Activated CD8-positive, alpha-beta memory T cell treated with anti-CD3 and anti-CD28 coated beads, Interleukin-2, amount 10 ng/mL, durations not matched to agents 7 days and 5 days (primary cell): ENCODE measurements at regions not wholly inside any gene's neighbourhood (a gene's known extent, or its start where the extent isn't known, plus 50 kb on each side); places are given as distances from the start of the nearest gene placed in this dataset.
"Not testable (repeated sequence)": the region's sequence is repeated elsewhere in the genome, so short reads cannot be mapped to it uniquely, and the experiment has no call there.

Source experiments
- ATAC-seq: fragments of 150-1000 bp; cut with Tn5 transposase; one replicate; pipeline ENCODE4 v1.10.0; 2021; ENCODE audit warnings: moderate library complexity
- CTCF ChIA-PET: fragments of 350-600 bp; sonication (Branson Sonifier 250); formaldehyde crosslinking; loops from one replicate; lab custom pipeline; 2021; ENCODE audit warnings: antibody characterized with exemption; lab: Charles Lee
- DNase-seq: peaks from one replicate; pipeline ENCODE4 v3.0.0-alpha.2; 2020
- H3K27ac Mint-ChIP-seq: one replicate; pipeline ENCODE4 v1.8.0; 2021; ENCODE audit warnings: mild to moderate bottlenecking, mixed read lengths
- H3K27me3 Mint-ChIP-seq: one replicate; pipeline ENCODE4 v1.8.0; 2021; ENCODE audit warnings: mixed read lengths
- H3K36me3 Mint-ChIP-seq: one replicate; pipeline ENCODE4 v1.8.0; 2021; ENCODE audit warnings: mild to moderate bottlenecking, mixed read lengths
- H3K4me1 Mint-ChIP-seq: one replicate; pipeline ENCODE4 v1.8.0; 2021; ENCODE audit warnings: mixed read lengths
- H3K4me3 Mint-ChIP-seq: one replicate; pipeline ENCODE4 v1.8.0; 2021; ENCODE audit warnings: mild to moderate bottlenecking, moderate library complexity, mixed read lengths
- H3K9me3 Mint-ChIP-seq: one replicate; pipeline ENCODE4 v1.8.0; 2022; ENCODE audit warnings: low read depth, mixed read lengths

- Mint-ChIP-seq H3K27me3 (no peaks in the 10 kb centered on the region), H3K4me1 (no peaks in the 10 kb centered on the region), H3K4me3 (no peak overlapping the region), H3K27ac (no peak overlapping the region), H3K9me3 (peaks cover 5% of the 10 kb centered on the region), H3K36me3 (no peaks in the 10 kb centered on the region)
- DNase-seq (no peak), ATAC-seq (no peak)
- CTCF ChIA-PET = no interaction called here
Measured at GRCh38 chr7:91749418-91749817, 131.1 kb downstream of the MTERF1 start.

GRCh38 chr7:91750091-91750490, 130.4 kb downstream of the MTERF1 start:
- CTCF ChIA-PET = no interaction called here
- Mint-ChIP-seq H3K4me1 (no peaks in the 10 kb centered on the region), H3K9me3 (peaks cover 5% of the 10 kb centered on the region), H3K27me3 (no peaks in the 10 kb centered on the region), H3K36me3 (no peaks in the 10 kb centered on the region), H3K27ac (no peak overlapping the region), H3K4me3 (no peak overlapping the region)
- ATAC-seq (no peak), DNase-seq (no peak)

- Mint-ChIP-seq H3K36me3 (no peaks in the 10 kb centered on the region), H3K9me3 (peaks cover 5% of the 10 kb centered on the region), H3K27me3 (no peaks in the 10 kb centered on the region), H3K4me3 (no peak overlapping the region), H3K27ac (no peak overlapping the region), H3K4me1 (no peaks in the 10 kb centered on the region)
- CTCF ChIA-PET = no interaction called here
- DNase-seq = no peak
- ATAC-seq = no peak
Measured at GRCh38 chr7:91752102-91752501, 128.4 kb downstream of the MTERF1 start.

GRCh38 chr7:91754280-91754679, 126.2 kb downstream of the MTERF1 start:
- H3K4me1 Mint-ChIP-seq, DNase-seq, H3K27ac Mint-ChIP-seq, H3K27me3 Mint-ChIP-seq, H3K4me3 Mint-ChIP-seq, ATAC-seq, CTCF ChIA-PET, H3K9me3 Mint-ChIP-seq, H3K36me3 Mint-ChIP-seq: not testable (repeated sequence)

- H3K27ac Mint-ChIP-seq, H3K27me3 Mint-ChIP-seq, H3K4me1 Mint-ChIP-seq, CTCF ChIA-PET, DNase-seq, ATAC-seq, H3K9me3 Mint-ChIP-seq, H3K36me3 Mint-ChIP-seq, H3K4me3 Mint-ChIP-seq: not testable (repeated sequence)
Measured at GRCh38 chr7:91755121-91755520, 125.4 kb downstream of the MTERF1 start.

GRCh38 chr7:91759205-91759863, 121.2 kb downstream of the MTERF1 start:
- H3K4me3 Mint-ChIP-seq = no peak overlapping the region
- H3K27ac Mint-ChIP-seq = no peak overlapping the region
- CTCF ChIA-PET = no interaction called here
- ATAC-seq (no peak), DNase-seq (no peak)
- H3K9me3 Mint-ChIP-seq = peaks cover 8% of the 10 kb centered on the region
- no peaks in the 10 kb centered on the region for H3K27me3 Mint-ChIP-seq
- no peaks in the 10 kb centered on the region for H3K36me3 Mint-ChIP-seq
- no peaks in the 10 kb centered on the region for H3K4me1 Mint-ChIP-seq

GRCh38 chr7:91767820-91768219, 112.7 kb downstream of the MTERF1 start:
- no peak overlapping the region for H3K27ac Mint-ChIP-seq
- H3K9me3 Mint-ChIP-seq = peaks cover 3% of the 10 kb centered on the region
- ATAC-seq (no peak), DNase-seq (no peak)
- H3K36me3 Mint-ChIP-seq = no peaks in the 10 kb centered on the region
- CTCF ChIA-PET = interaction anchor here (1.4 kb wide), 1 partner anchor 11 kb away, joined by 3 read pairs; no protein-coding TSS in a partner anchor
- H3K27me3 Mint-ChIP-seq = no peaks in the 10 kb centered on the region
- H3K4me3 Mint-ChIP-seq = no peak overlapping the region
- H3K4me1 Mint-ChIP-seq = no peaks in the 10 kb centered on the region

- Mint-ChIP-seq H3K36me3 (no peaks in the 10 kb centered on the region), H3K27ac (no peak overlapping the region), H3K27me3 (no peaks in the 10 kb centered on the region), H3K4me1 (no peaks in the 10 kb centered on the region), H3K4me3 (no peak overlapping the region), H3K9me3 (no peaks in the 10 kb centered on the region)
- DNase-seq (no peak), ATAC-seq (no peak)
- CTCF ChIA-PET = no interaction called here
Measured at GRCh38 chr7:91771394-91771793, 109.1 kb downstream of the MTERF1 start.

GRCh38 chr7:91771921-91772815, 108.3 kb downstream of the MTERF1 start:
- Mint-ChIP-seq H3K9me3 (no peaks in the 10 kb centered on the region), H3K4me3 (no peak overlapping the region), H3K4me1 (no peaks in the 10 kb centered on the region), H3K36me3 (no peaks in the 10 kb centered on the region), H3K27me3 (no peaks in the 10 kb centered on the region), H3K27ac (no peak overlapping the region)
- DNase-seq (no peak), ATAC-seq (no peak)
- CTCF ChIA-PET = no interaction called here

GRCh38 chr7:91776171-91776570, 104.3 kb downstream of the MTERF1 start:
- CTCF ChIA-PET = interaction anchor here (0.7 kb wide), 1 partner anchor 29 kb away, joined by 3 read pairs; no protein-coding TSS in a partner anchor
- peaks cover 6% of the 10 kb centered on the region for H3K27me3 Mint-ChIP-seq
- H3K9me3 Mint-ChIP-seq = no peaks in the 10 kb centered on the region
- DNase-seq (no peak), ATAC-seq (no peak)
- H3K4me1 Mint-ChIP-seq = no peaks in the 10 kb centered on the region
- H3K27ac Mint-ChIP-seq = no peak overlapping the region
- no peaks in the 10 kb centered on the region for H3K36me3 Mint-ChIP-seq
- no peak overlapping the region for H3K4me3 Mint-ChIP-seq

GRCh38 chr7:91777522-91777921, 103.0 kb downstream of the MTERF1 start:
- Mint-ChIP-seq H3K9me3 (no peaks in the 10 kb centered on the region), H3K4me3 (no peak overlapping the region), H3K27ac (no peak overlapping the region), H3K27me3 (peaks cover 6% of the 10 kb centered on the region), H3K36me3 (no peaks in the 10 kb centered on the region), H3K4me1 (no peaks in the 10 kb centered on the region)
- ATAC-seq = no peak
- no peak for DNase-seq
- CTCF ChIA-PET = no interaction called here

GRCh38 chr7:91778416-91778815, 102.1 kb downstream of the MTERF1 start:
- H3K4me3 Mint-ChIP-seq = no peak overlapping the region
- ATAC-seq = no peak

GRCh38 chr7:91780521-91780920, 100.0 kb downstream of the MTERF1 start:
- ATAC-seq = no peak
- no peaks in the 10 kb centered on the region for H3K4me1 Mint-ChIP-seq
- H3K36me3 Mint-ChIP-seq = no peaks in the 10 kb centered on the region
- H3K27ac Mint-ChIP-seq = no peak overlapping the region
- no peaks in the 10 kb centered on the region for H3K9me3 Mint-ChIP-seq
- peaks cover 6% of the 10 kb centered on the region for H3K27me3 Mint-ChIP-seq
- H3K4me3 Mint-ChIP-seq = no peak overlapping the region
- no peak for DNase-seq
- CTCF ChIA-PET = no interaction called here

More at GRCh38 chr7:91778416-91778815, 102.1 kb downstream of the MTERF1 start:
- DNase-seq = no peak
- no peaks in the 10 kb centered on the region for H3K36me3 Mint-ChIP-seq
- peaks cover 6% of the 10 kb centered on the region for H3K27me3 Mint-ChIP-seq
- H3K27ac Mint-ChIP-seq = no peak overlapping the region
- CTCF ChIA-PET = no interaction called here
- no peaks in the 10 kb centered on the region for H3K4me1 Mint-ChIP-seq
- no peaks in the 10 kb centered on the region for H3K9me3 Mint-ChIP-seq

GRCh38 chr7:91784469-91784868, 96.0 kb downstream of the MTERF1 start:
- DNase-seq = no peak
- ATAC-seq = no peak

More at GRCh38 chr7:91784469-91784868, 96.0 kb downstream of the MTERF1 start:
- Mint-ChIP-seq H3K27me3 (no peaks in the 10 kb centered on the region), H3K4me1 (no peaks in the 10 kb centered on the region), H3K4me3 (no peak overlapping the region), H3K27ac (no peak overlapping the region), H3K9me3 (no peaks in the 10 kb centered on the region), H3K36me3 (no peaks in the 10 kb centered on the region)
- CTCF ChIA-PET = no interaction called here
